Activated CD4-positive, CD25-positive, alpha-beta regulatory T cell treated with anti-CD3 and anti-CD28 coated beads, Interleukin-2, amount 50 U/mL, for 24 hours (primary cell): ENCODE measurements at regions not wholly inside any gene's neighbourhood (a gene's known extent, or its start where the extent isn't known, plus 50 kb on each side); places are given as distances from the start of the nearest gene placed in this dataset.

Source experiments
- ATAC-seq, 2 donors: fragments of 150-1000 bp; cut with Tn5 transposase; one replicate each; pipeline ENCODE4 v1.10.0; 2021; ENCODE audit warnings: mild to moderate bottlenecking in 1 of 2, moderate library complexity in 1 of 2

- ATAC-seq, result no peak
These were observed 425.1 kb downstream of the SETD4 start for GRCh38 chr21:35635261-35635660.

- no peak for ATAC-seq
These were observed 426.8 kb downstream of the SETD4 start for GRCh38 chr21:35633501-35633900.

- no peak for ATAC-seq
These were observed 427.6 kb downstream of the SETD4 start for GRCh38 chr21:35632711-35633110.

DNA sequence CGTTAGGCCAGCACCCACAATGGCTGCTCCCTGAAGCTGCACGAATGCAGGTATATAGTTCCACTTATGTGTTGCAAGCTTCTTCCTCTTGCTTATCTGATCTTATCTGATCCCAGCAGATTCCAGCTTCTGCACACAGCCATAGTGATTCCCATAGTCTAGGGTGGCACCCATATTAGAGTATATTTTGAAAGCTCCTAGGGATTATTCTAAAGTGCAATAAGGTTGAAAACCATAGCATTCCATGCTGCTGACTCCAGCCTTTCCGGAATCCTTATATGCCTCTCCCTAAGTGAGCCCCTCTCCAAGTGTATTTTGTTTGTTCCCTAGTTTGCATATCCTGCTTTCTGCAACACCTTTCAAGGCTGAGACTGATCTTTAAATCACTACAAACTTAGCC lies 432.0 kb downstream of the SETD4 start:
- no peak for ATAC-seq

- no peak for ATAC-seq
These were observed 432.9 kb downstream of the SETD4 start for GRCh38 chr21:35627462-35627861.

- ATAC-seq, result no peak
These were observed 434.8 kb downstream of the SETD4 start for GRCh38 chr21:35625576-35625975.

- ATAC-seq, result no peak
These were observed 435.4 kb downstream of the SETD4 start for GRCh38 chr21:35624901-35625300.

GRCh38 chr21:35622612-35623011 lies 437.7 kb downstream of the SETD4 start:
- no peak for ATAC-seq

DNA sequence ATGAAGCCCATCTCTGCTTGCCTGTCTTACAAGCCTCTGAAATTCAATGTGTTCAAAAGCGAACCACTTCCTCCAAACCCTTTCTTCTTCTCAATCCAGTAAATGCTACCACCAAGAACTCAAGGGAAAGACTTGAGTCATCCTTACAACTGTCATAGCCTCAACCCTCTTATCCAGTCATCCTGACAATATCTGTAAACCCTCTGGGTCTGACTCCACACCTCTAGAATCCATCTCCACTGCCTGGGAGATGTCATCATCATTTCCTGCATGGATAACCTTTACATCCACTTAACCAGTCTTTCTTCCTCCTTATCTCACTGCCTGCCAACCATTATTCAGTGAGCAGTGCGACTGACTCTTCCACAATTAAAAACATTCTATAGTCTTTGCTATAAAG lies 441.1 kb downstream of the SETD4 start:
- no peak for ATAC-seq

DNA sequence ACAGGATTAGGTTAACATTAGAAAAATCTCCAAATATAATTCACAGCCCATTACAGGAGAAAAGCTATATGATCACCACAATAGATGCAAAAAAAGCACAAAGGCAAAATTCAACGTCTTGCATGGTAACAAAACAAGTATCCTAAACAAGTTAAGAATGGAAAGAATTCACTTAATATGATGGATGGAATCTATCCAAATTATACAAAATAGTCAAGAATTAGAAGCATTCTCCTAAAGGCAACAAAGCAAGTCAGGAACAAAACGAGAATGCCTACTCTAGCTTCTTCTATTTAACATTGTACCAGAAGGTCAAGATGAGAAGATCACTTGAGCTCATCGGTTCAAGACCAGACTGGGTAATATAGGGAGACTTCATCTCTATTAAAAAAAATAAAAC lies 442.8 kb downstream of the SETD4 start:
- ATAC-seq, result no peak

GRCh38 chr21:35616090-35616489 lies 444.2 kb downstream of the SETD4 start:
- ATAC-seq, result no peak

DNA sequence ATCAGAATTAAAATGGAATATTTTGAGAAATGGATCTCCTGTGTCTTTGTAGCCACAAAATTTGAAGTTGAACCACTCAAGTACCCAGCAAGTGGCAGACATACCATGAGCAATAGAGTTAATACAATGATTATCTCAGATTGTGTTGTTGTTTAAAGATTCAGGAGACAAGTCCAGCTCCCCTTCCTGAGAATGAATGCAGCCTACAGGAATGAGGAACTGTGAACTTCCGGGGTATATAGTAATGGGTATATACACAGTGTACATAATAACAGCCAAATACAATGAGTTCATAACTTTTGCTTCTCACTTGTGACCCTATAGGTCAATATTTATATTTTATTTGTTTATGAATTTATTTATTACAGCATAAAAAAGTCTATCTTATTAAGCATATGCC lies 445.0 kb downstream of the SETD4 start:
- ATAC-seq, result no peak

DNA sequence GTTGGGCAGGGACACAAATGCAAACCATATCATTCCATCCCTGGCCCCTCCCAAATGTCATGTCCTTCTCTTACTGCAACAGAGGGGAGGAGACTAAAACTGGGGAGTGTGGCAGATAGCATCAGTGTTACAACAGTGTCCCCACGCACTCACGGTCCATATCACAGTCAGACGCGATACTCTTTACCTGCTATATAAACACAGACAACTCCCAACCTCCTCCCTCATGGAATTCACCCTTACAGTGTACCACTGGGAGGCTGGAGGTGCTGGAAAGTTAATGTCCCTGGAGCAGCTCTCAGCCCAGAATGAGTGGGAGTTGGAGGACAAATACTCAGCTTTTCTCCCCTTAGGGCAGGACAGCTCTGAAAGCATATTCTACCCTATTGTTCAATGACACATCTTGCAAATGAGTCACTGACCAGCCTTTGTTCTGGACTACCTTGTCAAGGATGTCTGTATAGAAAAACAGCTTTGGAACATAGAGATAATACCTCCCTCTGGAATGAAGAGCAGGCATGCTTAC lies 445.9 kb downstream of the SETD4 start:
- ATAC-seq, result no peak

DNA sequence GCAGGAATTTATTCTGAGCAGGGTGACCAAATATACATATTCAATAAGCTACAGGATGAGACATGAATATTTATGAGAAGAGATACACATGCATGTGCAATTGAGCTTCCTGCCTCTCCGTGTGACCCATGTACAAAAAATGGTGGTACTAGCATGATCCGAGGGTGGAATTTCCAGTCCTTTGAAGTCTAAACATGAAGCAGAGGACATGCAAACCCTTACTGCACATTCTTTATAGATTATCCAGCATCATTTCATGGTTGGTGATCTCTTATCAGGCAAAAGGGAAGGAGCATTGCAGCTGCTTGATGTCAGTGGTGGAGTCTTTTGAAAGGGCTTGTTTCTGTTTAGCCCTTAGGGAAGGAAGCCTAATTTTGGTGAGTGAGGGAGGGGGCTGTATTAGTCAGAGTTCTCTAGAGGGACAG lies 448.6 kb downstream of the SETD4 start:
- no peak for ATAC-seq

GRCh38 chr21:35609263-35609662 lies 451.1 kb downstream of the SETD4 start:
- no peak for ATAC-seq

DNA sequence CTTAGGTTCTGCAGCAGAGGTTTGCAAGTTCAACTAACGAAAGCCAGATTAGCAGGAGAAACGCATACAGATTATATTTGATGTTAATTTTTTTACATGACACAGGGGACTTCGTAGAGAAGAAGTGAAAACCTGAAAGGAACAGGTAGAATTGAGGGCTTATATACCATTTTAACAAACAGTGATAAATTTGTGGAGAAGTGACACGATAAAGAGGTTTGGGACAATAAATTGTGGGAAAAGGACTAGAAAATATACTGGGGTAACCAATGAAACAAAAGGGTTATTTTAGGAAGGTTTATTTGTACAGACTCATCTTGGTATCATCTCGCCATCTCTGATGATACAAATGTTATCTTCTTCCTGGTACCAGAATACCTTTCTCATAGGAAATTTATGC lies 452.9 kb downstream of the SETD4 start:
- ATAC-seq, result no peak

DNA sequence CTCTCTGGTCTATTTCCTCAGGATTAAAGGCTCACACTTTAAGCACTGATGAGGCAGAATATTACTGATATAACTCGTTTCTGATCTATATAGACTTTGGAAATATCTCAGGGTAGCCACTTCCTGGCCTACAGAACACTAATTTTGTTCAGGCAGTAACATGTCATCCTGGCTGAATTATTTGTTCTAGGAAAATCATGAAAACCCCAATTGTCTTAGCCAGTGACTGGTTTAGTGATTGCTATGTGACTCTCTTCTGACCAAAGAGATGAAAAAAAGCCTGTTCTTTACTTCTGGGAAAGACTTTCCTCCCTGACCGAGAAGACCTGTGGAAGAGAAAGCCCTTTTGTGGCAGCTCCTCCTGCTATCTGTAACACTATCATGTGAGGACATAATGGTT lies 453.7 kb downstream of the SETD4 start:
- ATAC-seq, result no peak

- ATAC-seq, result no peak
These were observed 454.2 kb downstream of the SETD4 start for GRCh38 chr21:35606146-35606545.

DNA sequence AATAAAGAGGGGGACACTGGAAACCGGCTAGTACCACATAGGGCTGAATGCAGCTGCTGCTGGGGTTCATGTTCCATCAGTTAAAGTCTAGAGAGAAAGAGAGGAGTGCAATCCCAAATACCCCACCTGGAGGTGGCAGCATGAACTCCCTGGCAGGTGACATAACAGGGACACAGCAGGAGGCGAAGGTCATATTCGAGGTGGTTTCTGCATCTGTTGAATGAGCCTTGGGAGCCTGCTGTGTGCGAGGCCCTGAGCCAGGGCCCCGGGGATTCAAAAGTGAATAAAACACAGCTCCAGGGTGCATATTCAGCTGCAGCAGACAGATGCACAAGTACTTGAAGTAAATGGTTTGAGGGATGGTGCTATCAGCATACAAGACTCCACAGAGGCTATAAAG lies 456.8 kb downstream of the SETD4 start:
- ATAC-seq, result no peak

- ATAC-seq, result no peak
These were observed 457.4 kb downstream of the SETD4 start for GRCh38 chr21:35602811-35603362.

GRCh38 chr21:35601211-35601610 lies 459.1 kb downstream of the SETD4 start:
- ATAC-seq, result no peak

DNA sequence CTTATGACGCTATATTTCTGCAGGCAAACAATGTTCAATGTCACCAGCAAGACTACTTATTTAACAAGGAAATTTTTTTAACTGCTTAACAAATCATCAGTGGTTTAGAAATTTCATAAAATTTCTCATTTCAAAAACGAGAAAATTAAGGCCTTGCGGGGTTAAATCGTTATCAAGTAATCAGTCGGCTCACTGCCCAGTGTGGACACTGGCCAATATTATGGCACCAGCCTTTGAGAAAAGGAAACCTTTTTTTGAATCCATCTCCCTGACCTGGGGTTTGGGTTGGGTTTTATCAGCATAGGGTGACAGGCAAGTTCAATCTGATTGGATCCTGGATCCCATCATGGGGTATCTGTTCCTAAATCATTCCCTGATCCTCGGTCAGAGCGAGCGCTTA lies 461.2 kb downstream of the SETD4 start:
- no peak for ATAC-seq

GRCh38 chr21:35597750-35598339 lies 462.5 kb downstream of the SETD4 start:
- ATAC-seq, result no peak

GRCh38 chr21:35594905-35595304 lies 465.4 kb downstream of the SETD4 start:
- no peak for ATAC-seq

- no peak for ATAC-seq
These were observed 467.3 kb downstream of the SETD4 start for GRCh38 chr21:35593000-35593502.
